ENCODE measurements at regions not wholly inside any gene's neighbourhood (a gene's known extent, or its start where the extent isn't known, plus 50 kb on each side); places are given as distances from the start of the nearest gene placed in this dataset.

GRCh38 chr18:41600693-41601391, 354.2 kb upstream of the PIK3C3 start:
- Histone ChIP-seq H3K27me3 (ENCODE audit: control insufficient read depth, insufficient read depth, low read length) (no peaks in the 10 kb centered on the region), H3K27ac (ENCODE audit: low read length) (no peak overlapping the region), H3K4me1 (ENCODE audit: control insufficient read depth, insufficient read depth, low read length) (no peaks in the 10 kb centered on the region), H3K4me3 (ENCODE audit: low read length) (no peak overlapping the region), H3K9me3 (ENCODE audit: control insufficient read depth, insufficient read depth, low read length) (no peaks in the 10 kb centered on the region), H3K36me3 (ENCODE audit: control insufficient read depth, insufficient read depth, low read length) (no peaks in the 10 kb centered on the region)
- WGBS (ENCODE audit: insufficient coverage, insufficient read length), result no CpG with 5 or more reads among the region's 3 CpGs
- DNase-seq (ENCODE audit: low read depth, low spot score), result no peak

GRCh38 chr18:41599466-41599865, 355.6 kb upstream of the PIK3C3 start:
- no peaks in the 10 kb centered on the region for H3K4me1 ChIP-seq (ENCODE audit: control insufficient read depth, insufficient read depth, low read length)
- no peak overlapping the region for H3K4me3 ChIP-seq (ENCODE audit: low read length)
- no peak overlapping the region for H3K27ac ChIP-seq (ENCODE audit: low read length)
- no peaks in the 10 kb centered on the region for H3K27me3 ChIP-seq (ENCODE audit: control insufficient read depth, insufficient read depth, low read length)
- no CpG with 5 or more reads among the region's 3 CpGs for WGBS (ENCODE audit: insufficient coverage, insufficient read length)
- DNase-seq (ENCODE audit: low read depth, low spot score), result no peak
- H3K36me3 ChIP-seq (ENCODE audit: control insufficient read depth, insufficient read depth, low read length), result no peaks in the 10 kb centered on the region
- no peaks in the 10 kb centered on the region for H3K9me3 ChIP-seq (ENCODE audit: control insufficient read depth, insufficient read depth, low read length)

GRCh38 chr18:41594582-41594981, 360.5 kb upstream of the PIK3C3 start:
- no peak for DNase-seq (ENCODE audit: low read depth, low spot score)
- H3K27ac ChIP-seq (ENCODE audit: low read length), result no peak overlapping the region
- no peak overlapping the region for H3K4me3 ChIP-seq (ENCODE audit: low read length)
- H3K4me1 ChIP-seq (ENCODE audit: control insufficient read depth, insufficient read depth, low read length), result no peaks in the 10 kb centered on the region
- H3K36me3 ChIP-seq (ENCODE audit: control insufficient read depth, insufficient read depth, low read length), result no peaks in the 10 kb centered on the region
- H3K27me3 ChIP-seq (ENCODE audit: control insufficient read depth, insufficient read depth, low read length), result no peaks in the 10 kb centered on the region
- no CpG with 5 or more reads among the region's 3 CpGs for WGBS (ENCODE audit: insufficient coverage, insufficient read length)
- no peaks in the 10 kb centered on the region for H3K9me3 ChIP-seq (ENCODE audit: control insufficient read depth, insufficient read depth, low read length)

DNA sequence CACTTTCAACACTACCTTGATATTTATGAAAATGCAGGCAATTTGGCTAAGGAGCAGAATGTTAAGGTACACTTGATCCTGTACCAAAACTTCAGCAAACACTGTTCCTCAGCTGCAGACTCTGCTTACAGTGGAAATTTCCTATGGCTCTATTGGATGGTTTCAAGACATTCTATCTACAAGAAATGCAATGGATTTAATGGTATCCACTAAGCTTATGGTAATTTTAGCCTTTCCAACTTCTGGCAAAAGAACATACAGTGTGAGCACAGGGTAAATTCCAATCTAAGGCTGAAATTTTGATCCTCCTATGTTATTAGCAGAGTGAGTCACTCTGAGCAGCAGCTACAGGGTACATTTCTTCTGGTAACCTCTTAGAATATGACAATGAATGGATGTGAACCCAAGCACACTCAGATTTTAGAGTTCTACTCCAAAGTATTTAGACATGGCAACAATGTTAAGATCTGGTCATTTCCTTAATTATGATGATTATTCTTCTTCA, 361.8 kb upstream of the PIK3C3 start:
- no peak overlapping the region for H3K4me3 ChIP-seq (ENCODE audit: low read length)
- DNase-seq (ENCODE audit: low read depth, low spot score), result no peak
- no peak overlapping the region for H3K27ac ChIP-seq (ENCODE audit: low read length)
- H3K36me3 ChIP-seq (ENCODE audit: control insufficient read depth, insufficient read depth, low read length), result no peaks in the 10 kb centered on the region
- no peaks in the 10 kb centered on the region for H3K27me3 ChIP-seq (ENCODE audit: control insufficient read depth, insufficient read depth, low read length)
- no peaks in the 10 kb centered on the region for H3K4me1 ChIP-seq (ENCODE audit: control insufficient read depth, insufficient read depth, low read length)
- H3K9me3 ChIP-seq (ENCODE audit: control insufficient read depth, insufficient read depth, low read length), result no peaks in the 10 kb centered on the region

- Histone ChIP-seq H3K36me3 (ENCODE audit: control insufficient read depth, insufficient read depth, low read length) (no peaks in the 10 kb centered on the region), H3K4me1 (ENCODE audit: control insufficient read depth, insufficient read depth, low read length) (no peaks in the 10 kb centered on the region), H3K9me3 (ENCODE audit: control insufficient read depth, insufficient read depth, low read length) (no peaks in the 10 kb centered on the region), H3K4me3 (ENCODE audit: low read length) (no peak overlapping the region), H3K27ac (ENCODE audit: low read length) (no peak overlapping the region), H3K27me3 (ENCODE audit: control insufficient read depth, insufficient read depth, low read length) (no peaks in the 10 kb centered on the region)
- WGBS (ENCODE audit: insufficient coverage, insufficient read length), result 100% methylated on average over 1 of the region's 1 CpG
- DNase-seq (ENCODE audit: low read depth, low spot score), result no peak
These were observed 367.1 kb upstream of the PIK3C3 start for GRCh38 chr18:41587976-41588375.

- no peak for DNase-seq (ENCODE audit: low read depth, low spot score)
- no CpG with 5 or more reads among the region's 2 CpGs for WGBS (ENCODE audit: insufficient coverage, insufficient read length)
- H3K4me1 ChIP-seq (ENCODE audit: control insufficient read depth, insufficient read depth, low read length), result no peaks in the 10 kb centered on the region
These were observed 369.5 kb upstream of the PIK3C3 start for GRCh38 chr18:41585512-41585911.

GRCh38 chr18:41579185-41579584, 375.8 kb upstream of the PIK3C3 start:
- no peak overlapping the region for H3K4me3 ChIP-seq (ENCODE audit: low read length)
- no peaks in the 10 kb centered on the region for H3K9me3 ChIP-seq (ENCODE audit: control insufficient read depth, insufficient read depth, low read length)
- H3K36me3 ChIP-seq (ENCODE audit: control insufficient read depth, insufficient read depth, low read length), result no peaks in the 10 kb centered on the region
- no peak overlapping the region for H3K27ac ChIP-seq (ENCODE audit: low read length)
- no CpG with 5 or more reads among the region's 1 CpG for WGBS (ENCODE audit: insufficient coverage, insufficient read length)
- H3K27me3 ChIP-seq (ENCODE audit: control insufficient read depth, insufficient read depth, low read length), result no peaks in the 10 kb centered on the region
- no peaks in the 10 kb centered on the region for H3K4me1 ChIP-seq (ENCODE audit: control insufficient read depth, insufficient read depth, low read length)
- DNase-seq (ENCODE audit: low read depth, low spot score), result no peak

More at GRCh38 chr18:41585512-41585911, 369.5 kb upstream of the PIK3C3 start:
- Histone ChIP-seq H3K27ac (ENCODE audit: low read length) (no peak overlapping the region), H3K4me3 (ENCODE audit: low read length) (no peak overlapping the region), H3K27me3 (ENCODE audit: control insufficient read depth, insufficient read depth, low read length) (no peaks in the 10 kb centered on the region), H3K36me3 (ENCODE audit: control insufficient read depth, insufficient read depth, low read length) (no peaks in the 10 kb centered on the region), H3K9me3 (ENCODE audit: control insufficient read depth, insufficient read depth, low read length) (no peaks in the 10 kb centered on the region)

- DNase-seq (ENCODE audit: low read depth, low spot score), result no peak
- no peak overlapping the region for H3K27ac ChIP-seq (ENCODE audit: low read length)
- H3K36me3 ChIP-seq (ENCODE audit: control insufficient read depth, insufficient read depth, low read length), result no peaks in the 10 kb centered on the region
- H3K9me3 ChIP-seq (ENCODE audit: control insufficient read depth, insufficient read depth, low read length), result no peaks in the 10 kb centered on the region
- H3K4me1 ChIP-seq (ENCODE audit: control insufficient read depth, insufficient read depth, low read length), result no peaks in the 10 kb centered on the region
- no peak overlapping the region for H3K4me3 ChIP-seq (ENCODE audit: low read length)
- no peaks in the 10 kb centered on the region for H3K27me3 ChIP-seq (ENCODE audit: control insufficient read depth, insufficient read depth, low read length)
These were observed 377.5 kb upstream of the PIK3C3 start for GRCh38 chr18:41577529-41577928.

DNA sequence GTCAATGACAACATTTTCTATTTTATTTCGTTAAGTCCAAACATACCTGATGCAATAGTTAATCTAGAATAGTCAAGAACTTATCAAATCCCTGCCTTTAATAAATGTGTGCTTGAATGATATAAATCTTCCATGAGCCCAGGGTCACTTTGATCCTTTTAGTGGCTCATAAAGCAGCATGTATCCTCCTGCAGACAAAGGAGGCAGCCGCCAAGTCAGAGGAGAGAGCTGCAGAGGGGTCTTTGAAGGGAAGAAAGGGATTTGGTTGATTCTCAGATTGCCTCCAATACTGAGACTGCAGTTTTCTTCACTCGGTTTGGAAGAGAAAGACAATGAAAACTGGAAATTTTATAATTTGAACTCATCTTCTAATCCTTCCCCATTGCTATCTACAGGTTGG, 378.4 kb upstream of the PIK3C3 start:
- Histone ChIP-seq H3K27me3 (ENCODE audit: control insufficient read depth, insufficient read depth, low read length) (no peaks in the 10 kb centered on the region), H3K36me3 (ENCODE audit: control insufficient read depth, insufficient read depth, low read length) (no peaks in the 10 kb centered on the region), H3K4me1 (ENCODE audit: control insufficient read depth, insufficient read depth, low read length) (no peaks in the 10 kb centered on the region), H3K27ac (ENCODE audit: low read length) (no peak overlapping the region), H3K9me3 (ENCODE audit: control insufficient read depth, insufficient read depth, low read length) (no peaks in the 10 kb centered on the region), H3K4me3 (ENCODE audit: low read length) (no peak overlapping the region)
- no CpG with 5 or more reads among the region's 3 CpGs for WGBS (ENCODE audit: insufficient coverage, insufficient read length)
- no peak for DNase-seq (ENCODE audit: low read depth, low spot score)

- Histone ChIP-seq H3K4me1 (ENCODE audit: control insufficient read depth, insufficient read depth, low read length) (no peaks in the 10 kb centered on the region), H3K9me3 (ENCODE audit: control insufficient read depth, insufficient read depth, low read length) (no peaks in the 10 kb centered on the region), H3K4me3 (ENCODE audit: low read length) (no peak overlapping the region), H3K27me3 (ENCODE audit: control insufficient read depth, insufficient read depth, low read length) (no peaks in the 10 kb centered on the region), H3K27ac (ENCODE audit: low read length) (no peak overlapping the region), H3K36me3 (ENCODE audit: control insufficient read depth, insufficient read depth, low read length) (no peaks in the 10 kb centered on the region)
- DNase-seq (ENCODE audit: low read depth, low spot score), result no peak
- no CpG with 5 or more reads among the region's 1 CpG for WGBS (ENCODE audit: insufficient coverage, insufficient read length)
These were observed 385.2 kb upstream of the PIK3C3 start for GRCh38 chr18:41569867-41570266.

GRCh38 chr18:41561961-41562360, 393.1 kb upstream of the PIK3C3 start:
- H3K36me3 ChIP-seq (ENCODE audit: control insufficient read depth, insufficient read depth, low read length), result no peaks in the 10 kb centered on the region
- WGBS (ENCODE audit: insufficient coverage, insufficient read length), result no CpG with 5 or more reads among the region's 2 CpGs
- H3K9me3 ChIP-seq (ENCODE audit: control insufficient read depth, insufficient read depth, low read length), result no peaks in the 10 kb centered on the region
- DNase-seq (ENCODE audit: low read depth, low spot score), result no peak
- no peak overlapping the region for H3K27ac ChIP-seq (ENCODE audit: low read length)
- H3K4me1 ChIP-seq (ENCODE audit: control insufficient read depth, insufficient read depth, low read length), result no peaks in the 10 kb centered on the region
- H3K27me3 ChIP-seq (ENCODE audit: control insufficient read depth, insufficient read depth, low read length), result no peaks in the 10 kb centered on the region
- H3K4me3 ChIP-seq (ENCODE audit: low read length), result no peak overlapping the region
